ENCODE measurements at regions not wholly inside any gene's neighbourhood (a gene's known extent, or its start where the extent isn't known, plus 50 kb on each side); places are given as distances from the start of the nearest gene placed in this dataset.

GRCh38 chr2:200095436-200095835 lies 140.1 kb downstream of the MAIP1 start:
- TF ChIP-seq YY1 (IDR thresholded peaks at IDR 0.05; ENCODE audit: insufficient read depth, insufficient read length), result no peak
- TF ChIP-seq SUZ12 (IDR thresholded peaks at IDR 0.05; ENCODE audit: extremely low read depth, insufficient read depth, insufficient read length), result no peak
